ENCODE measurements at regions not wholly inside any gene's neighbourhood (a gene's known extent, or its start where the extent isn't known, plus 50 kb on each side); places are given as distances from the start of the nearest gene placed in this dataset.
"Not testable (repeated sequence)": the region's sequence is repeated elsewhere in the genome, so short reads cannot be mapped to it uniquely, and the experiment has no call there.

DNA sequence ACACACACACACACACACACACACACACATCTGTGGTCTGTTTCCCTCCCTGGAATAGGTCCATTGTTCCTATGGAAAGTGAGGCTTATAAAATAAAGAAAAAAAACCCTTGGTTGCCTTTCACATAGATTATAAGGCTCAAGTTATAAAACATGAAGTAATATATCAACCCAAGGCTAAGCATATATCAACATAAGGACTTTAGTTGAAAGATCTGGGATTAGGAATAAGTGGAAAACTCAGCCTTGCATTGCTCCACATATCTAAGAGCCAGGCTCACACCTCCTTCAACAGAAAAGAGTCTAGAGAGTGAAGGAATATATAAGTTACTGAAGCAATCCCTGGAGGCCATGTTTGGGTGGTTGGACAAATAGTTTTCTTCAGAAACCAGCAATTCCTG is 235.0 kb downstream of the SUCLG1 start:
- no peak for DNase-seq (ENCODE audit: low read depth in 2 of 3, low spot score in 2 of 3)

DNA sequence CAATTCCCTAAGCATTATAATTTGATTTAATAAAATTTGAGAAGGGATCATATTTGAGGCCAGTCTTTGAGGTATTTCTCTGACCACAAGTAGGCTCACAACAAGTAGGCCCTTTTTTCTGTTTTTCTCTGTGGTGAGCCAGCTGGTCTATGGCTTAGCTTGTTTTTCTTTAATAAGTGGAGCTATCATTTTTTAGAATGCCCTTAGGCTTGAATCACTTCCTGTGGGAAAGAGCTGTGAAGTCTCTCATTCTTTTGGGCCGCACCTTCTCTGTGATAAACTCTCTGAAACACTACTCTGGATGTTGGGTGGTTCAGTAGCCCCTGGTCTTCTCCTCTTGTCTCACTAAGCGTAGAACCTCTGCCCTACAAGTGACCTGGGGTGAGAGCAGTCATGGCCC is 235.9 kb downstream of the SUCLG1 start:
- DNase-seq (ENCODE audit: low read depth in 2 of 3, low spot score in 2 of 3) = no peak

DNA sequence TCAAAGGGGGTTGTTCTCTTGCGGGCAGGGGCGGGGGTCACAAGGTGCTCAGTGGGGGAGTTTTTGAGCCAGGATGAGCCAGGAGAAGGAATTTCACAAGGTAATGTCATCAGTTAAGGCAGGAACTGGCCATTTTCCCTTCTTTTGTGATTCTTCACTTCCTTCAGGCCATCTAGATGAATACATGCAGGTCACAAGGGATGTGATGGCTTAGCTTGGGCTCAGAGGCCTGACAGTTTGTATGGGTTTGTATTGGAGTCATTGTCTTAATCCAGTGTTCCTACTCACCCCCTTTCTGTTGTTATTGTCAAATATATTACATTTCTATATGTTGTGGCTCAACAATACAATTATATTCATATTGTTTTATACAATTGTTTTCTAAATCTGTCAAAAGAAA is 238.0 kb downstream of the SUCLG1 start:
- DNase-seq (ENCODE audit: low read depth in 2 of 3, low spot score in 2 of 3) = not testable (repeated sequence)

DNA sequence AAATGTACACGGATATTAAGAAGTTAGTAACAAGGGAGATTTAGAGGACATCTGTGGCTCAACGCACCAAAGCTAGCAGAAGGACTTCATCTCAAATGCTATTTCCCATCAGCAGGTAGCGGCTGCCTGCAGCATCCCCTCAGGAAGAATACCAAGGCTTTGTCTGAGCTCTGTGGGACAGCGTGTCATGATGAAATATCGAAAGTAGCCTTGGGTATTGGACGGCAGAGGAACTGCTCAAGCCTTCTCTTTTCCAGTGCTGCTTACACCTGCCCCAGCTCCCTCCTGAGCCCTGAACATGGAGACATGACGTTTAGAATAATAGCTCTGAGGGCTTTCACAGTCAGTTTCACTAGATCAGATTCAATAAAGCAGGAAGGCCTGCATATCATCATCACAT is 241.6 kb downstream of the SUCLG1 start:
- DNase-seq (ENCODE audit: low read depth in 2 of 3, low spot score in 2 of 3) = no peak

DNA sequence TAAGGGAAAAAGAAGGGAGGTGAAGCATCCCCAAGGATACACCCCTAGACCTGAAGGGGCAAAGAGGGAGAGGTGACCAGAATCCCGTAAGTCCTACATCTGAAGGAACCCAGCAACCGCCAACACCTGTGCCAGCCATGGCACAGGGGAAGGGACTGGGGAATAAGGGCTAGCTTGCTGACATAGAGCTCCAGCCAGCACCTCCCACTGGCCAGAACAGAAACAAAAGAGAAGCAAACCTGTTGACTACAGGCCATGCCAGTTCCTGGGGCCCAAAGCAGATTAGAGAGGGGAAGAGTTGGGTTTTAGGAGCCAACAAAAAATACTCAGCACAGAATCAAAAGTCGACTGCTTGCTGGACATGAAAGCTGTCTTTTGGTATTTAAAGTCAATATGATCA is 244.6 kb downstream of the SUCLG1 start:
- no peak for DNase-seq (ENCODE audit: low read depth in 2 of 3, low spot score in 2 of 3)

DNA sequence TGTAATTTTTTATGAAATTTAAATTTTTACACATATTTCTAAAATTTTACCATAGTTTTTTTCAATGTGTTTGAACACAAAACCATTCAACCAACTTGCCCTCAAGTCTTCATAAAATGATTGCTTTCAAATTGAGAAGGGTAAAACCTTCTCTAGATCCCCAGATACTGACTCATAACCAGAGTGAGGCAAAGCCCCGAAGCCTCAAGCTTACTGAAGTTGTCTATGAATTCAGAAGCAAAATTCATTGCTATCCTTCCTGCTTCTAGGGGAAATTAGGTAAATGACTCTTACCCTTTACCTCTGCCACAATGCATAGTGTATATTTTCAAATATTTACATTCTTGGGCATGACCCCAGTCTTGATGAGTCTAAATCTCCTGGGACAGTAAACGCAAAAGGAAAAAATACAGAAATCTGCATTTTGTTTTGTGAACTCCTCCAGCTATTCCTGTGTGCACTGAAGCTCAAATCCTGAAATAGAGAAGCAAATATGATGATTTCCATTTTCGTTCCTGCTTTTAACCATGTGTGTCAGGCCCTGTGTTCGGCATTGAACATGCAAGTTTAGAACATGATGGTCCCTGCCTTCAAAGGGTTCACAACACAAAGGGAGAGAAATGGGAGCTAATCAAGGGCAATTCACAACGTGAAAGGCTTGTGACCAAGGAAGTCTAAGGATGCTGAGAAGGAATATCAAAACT is 246.3 kb downstream of the SUCLG1 start:
- no peak for DNase-seq (ENCODE audit: low read depth in 2 of 3, low spot score in 2 of 3)

DNA sequence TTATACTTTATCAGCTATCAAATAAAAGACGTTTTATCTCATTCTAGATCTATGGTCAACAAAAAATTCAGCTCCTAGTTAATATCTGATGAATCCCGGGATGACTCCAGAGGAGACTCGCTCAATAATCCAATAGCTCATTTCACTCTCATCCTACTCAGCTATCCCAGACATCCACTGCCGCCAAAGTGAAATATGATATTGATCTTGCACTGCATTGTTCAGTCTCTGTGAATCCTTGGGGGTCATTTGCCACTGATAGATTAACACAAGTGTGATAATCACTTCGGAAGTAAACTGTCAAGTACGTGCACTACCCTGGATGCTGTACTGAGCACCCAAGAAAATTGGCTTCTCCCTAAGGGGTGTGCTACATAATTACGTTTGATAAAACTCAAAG is 249.1 kb downstream of the SUCLG1 start:
- DNase-seq (ENCODE audit: low read depth in 2 of 3, low spot score in 2 of 3) = no peak

DNA sequence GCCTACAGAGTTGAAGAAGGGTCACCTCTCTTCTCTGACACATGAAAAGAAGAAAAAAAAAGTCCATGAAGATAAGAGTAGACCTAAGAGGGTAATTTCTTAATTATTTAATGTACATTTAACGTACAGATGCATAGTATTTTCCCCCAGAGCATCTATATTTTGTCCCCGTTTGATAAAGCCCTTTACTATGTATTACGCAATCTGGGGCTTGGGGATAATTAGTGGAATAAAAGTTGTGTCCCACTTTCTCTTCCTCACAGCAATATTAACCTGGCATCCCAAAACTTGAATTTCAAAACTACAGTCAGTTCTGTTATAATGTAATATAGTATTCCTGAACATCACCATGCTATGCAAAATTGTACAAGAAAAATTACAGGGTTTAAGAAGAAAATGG is 254.1 kb downstream of the SUCLG1 start:
- DNase-seq (ENCODE audit: low read depth in 2 of 3, low spot score in 2 of 3) = no peak

DNA sequence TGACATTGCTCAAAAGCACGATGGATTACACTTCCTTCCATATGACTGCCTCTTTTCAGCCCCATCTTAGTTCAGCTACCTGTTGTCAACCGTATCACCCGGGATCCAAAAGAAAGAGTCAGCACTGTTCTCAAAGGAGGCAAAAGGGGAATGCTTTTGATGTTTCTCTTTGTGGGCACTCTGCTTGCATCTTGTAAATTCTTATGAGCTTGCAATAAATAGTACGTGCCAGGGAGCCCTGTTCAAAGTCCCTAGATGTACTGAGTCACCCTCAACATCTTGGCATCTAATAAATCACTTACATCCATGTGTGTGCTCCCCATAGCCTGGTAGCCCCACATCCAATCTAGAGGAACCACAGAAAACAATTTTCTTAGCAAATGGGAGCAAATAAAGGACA is 256.9 kb downstream of the SUCLG1 start:
- no peak for DNase-seq (ENCODE audit: low read depth in 2 of 3, low spot score in 2 of 3)

DNA sequence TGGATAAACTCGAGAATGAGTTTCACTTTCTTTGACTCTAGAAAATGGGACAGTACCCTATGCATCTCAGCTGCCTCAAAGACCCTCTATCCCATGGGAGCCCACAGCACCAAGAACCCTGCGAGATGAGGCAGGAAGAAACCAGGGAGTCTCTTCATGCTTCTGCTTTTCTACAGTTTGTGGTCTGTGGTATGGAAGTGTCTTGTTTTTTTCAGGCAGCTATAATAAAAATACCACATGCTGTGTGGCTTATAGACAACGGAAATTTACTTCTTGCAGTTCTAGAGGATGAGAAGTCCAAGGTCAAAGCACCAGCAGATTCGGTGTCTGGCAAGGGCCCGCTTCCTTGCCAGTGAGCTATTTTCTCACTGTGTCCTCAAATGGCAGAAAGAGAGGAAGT is 257.9 kb downstream of the SUCLG1 start:
- peak in 1 of 3 donors; percentile 27 for DNase-seq (ENCODE audit: low read depth in 2 of 3, low spot score in 2 of 3)

DNA sequence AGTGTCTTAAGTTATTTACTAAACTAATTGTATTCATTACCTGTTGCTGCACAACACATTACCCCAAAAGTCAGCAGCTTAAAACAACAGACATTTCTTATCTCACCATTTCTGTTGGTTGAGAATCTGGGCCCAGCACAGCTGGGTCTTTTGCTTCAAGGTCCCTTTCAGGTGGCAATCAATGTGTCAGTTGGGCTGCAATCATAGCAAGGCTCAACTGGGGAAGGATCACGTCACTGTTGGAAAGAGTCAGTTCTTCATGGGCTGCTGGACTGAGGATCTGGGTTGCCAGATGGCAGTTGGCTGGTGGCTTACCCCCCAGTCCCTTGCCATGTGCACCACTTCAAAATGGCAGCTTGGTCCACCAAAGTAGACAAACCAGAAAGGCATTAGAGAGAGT is 261.2 kb downstream of the SUCLG1 start:
- DNase-seq (ENCODE audit: low read depth in 2 of 3, low spot score in 2 of 3) = no peak

DNA sequence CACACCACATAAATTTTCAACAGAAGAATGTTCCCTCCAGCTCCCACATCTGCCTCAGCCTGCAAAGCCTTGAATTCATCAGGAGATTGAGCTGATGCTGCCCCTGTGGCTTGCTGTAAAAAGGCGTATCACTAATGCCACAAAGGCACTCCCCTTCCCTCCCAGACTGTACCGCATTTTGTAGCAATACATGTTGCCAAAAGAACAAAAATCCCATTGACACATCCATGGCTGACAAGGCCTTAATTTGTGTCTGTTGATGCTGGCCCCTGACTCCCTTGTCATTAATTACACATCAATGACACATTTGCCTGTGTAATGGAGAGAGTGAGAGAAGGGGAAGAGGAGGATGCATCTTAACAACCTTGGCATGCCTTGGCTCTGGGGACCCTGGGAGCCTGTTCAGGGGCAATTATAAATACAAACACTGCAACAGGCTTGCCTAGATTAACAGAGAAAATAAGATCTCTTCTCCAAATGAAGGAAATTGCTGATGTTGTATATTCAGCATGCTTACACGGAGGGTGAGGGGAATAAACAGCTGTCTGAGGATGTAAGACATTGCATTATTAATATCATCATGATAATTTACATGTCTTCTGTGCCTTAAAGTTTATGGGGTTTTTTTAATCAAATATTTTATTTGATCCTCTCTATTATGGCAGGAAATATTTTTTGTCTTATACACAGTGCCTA is 264.0 kb downstream of the SUCLG1 start:
- no peak for DNase-seq (ENCODE audit: low read depth in 2 of 3, low spot score in 2 of 3)

DNA sequence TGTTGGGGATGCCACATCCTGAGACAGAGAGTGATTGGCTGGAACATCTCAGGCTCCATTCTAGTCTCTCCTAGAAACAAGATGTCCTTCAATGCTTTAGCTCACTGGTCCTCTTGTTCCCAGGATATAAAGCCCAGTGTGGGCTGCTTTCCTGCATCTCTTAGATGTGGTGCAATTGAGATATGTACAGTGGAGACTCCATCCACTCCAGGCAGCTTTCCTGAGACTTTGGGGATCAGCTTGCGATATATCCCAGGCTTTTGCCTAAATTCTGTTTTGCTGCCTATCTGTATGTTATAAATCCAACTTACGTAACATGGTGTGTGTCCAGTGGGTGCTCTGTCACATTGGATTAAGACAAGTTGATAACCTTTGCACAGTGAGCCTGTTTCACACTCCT is 264.9 kb downstream of the SUCLG1 start:
- DNase-seq (ENCODE audit: low read depth in 2 of 3, low spot score in 2 of 3) = no peak

DNA sequence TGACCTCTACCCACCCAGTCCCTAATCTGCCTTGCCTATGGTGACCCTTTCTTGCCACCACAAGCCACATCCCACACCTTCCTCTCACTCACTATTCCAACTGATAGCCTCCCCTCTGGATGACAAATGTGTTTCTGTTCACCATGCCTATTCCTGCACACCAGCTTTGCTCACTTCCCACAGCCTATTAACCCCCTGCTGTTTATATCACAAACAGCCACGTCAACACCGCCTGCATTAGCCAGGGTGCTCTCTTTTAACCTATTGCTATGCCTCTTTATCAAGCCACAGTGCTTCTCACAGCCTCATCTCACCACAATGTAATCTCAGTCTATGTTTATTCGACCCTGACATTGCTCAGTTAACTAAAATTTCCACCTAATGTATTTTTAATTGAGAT is 271.8 kb downstream of the SUCLG1 start:
- DNase-seq (ENCODE audit: low read depth in 2 of 3, low spot score in 2 of 3) = no peak

DNA sequence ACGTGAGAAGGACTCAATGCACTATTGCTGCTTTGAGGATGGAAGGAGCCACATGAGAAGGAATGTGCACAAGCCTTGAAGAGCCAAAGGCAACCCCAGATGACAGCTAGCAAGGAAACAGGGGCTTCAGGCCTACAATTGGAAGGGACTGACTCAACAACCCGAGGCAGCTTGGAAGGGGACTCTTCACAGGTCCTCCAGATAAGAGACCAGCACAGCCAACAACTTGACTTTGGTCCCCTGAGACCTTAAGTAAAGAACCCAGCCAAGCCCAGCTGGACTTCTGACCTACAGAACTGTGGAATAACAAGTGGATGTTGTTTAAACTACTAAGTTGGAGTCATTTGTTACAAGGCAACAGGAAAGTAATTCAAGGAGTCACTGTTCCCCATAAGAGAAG is 277.2 kb downstream of the SUCLG1 start:
- DNase-seq (ENCODE audit: low read depth in 2 of 3, low spot score in 2 of 3) = no peak

DNA sequence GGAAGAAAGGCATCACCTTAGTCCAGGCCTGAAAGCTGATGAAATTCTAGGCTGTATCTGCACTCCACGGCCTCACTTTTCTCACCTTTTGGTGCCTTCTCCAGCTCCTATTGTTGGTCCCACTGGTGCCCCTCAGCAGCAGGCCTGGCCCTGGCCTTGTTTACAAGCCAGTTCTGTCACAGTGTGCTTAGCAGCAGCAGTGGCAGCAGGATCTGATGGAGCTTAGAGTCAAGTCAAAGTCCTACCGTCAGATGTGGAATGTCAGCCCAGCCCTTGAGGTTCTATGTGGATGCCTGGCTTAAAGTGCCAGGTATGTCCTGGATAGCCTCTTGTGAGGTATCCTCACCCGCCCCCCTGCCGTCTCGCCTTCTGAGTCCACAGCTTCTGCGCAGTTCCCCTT is 281.3 kb downstream of the SUCLG1 start:
- no peak for DNase-seq (ENCODE audit: low read depth in 2 of 3, low spot score in 2 of 3)

DNA sequence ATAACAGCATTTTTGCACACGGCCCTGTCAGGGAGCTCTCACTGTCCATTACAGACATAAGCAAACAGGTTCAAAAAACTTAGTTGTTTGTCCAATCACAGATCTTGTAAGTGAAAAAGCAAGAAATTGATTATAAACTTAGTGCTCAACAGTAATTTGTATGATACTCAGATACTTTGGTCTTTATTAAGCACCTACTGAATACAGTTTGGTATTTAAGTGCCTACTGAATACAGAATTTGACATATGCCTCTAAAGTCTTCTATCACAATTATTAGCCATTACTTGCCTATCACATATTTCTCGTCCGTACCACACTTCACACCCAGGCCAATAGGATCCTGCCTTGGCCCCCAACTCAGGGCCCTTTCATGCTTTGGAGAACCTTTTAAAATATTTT is 283.1 kb downstream of the SUCLG1 start:
- no peak for DNase-seq (ENCODE audit: low read depth in 2 of 3, low spot score in 2 of 3)

DNA sequence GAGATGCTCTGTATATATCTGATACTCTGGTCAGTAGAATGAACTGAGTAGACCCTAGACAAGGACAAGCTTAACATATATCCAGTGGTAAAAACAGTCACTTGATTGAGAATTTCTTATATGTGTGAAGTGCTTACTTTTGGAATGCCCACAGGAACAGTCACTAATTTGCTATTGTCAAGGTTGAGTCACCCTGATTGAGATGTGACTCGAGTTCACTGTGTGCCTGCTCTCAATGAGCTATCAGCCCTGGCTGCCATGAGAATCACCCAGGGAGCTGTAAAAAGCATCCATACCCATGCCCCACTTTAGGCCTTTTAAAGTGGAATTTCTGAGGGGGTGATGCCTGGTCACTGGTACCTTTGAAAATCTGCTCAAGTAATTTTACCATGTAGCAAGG is 283.7 kb downstream of the SUCLG1 start:
- DNase-seq (ENCODE audit: low read depth in 2 of 3, low spot score in 2 of 3) = no peak

DNA sequence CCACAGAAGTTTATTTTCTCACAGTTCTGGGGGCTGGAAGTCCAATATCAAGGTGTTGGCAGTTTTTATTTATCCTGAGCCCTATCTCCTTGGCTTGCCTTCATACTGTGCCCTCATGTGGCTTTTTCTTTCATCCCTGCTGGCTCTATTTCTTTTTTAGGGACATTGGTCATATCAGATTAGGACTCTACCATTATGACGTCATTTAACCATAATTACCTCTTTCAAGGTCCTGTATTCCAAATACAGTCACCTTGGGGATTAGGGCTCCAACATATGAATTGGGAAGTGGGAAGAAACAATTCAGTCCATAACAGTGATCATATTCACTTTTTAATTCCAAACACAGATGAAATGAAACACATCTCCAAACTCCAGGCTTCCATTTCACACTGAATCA is 286.0 kb downstream of the SUCLG1 start:
- no peak for DNase-seq (ENCODE audit: low read depth in 2 of 3, low spot score in 2 of 3)

DNA sequence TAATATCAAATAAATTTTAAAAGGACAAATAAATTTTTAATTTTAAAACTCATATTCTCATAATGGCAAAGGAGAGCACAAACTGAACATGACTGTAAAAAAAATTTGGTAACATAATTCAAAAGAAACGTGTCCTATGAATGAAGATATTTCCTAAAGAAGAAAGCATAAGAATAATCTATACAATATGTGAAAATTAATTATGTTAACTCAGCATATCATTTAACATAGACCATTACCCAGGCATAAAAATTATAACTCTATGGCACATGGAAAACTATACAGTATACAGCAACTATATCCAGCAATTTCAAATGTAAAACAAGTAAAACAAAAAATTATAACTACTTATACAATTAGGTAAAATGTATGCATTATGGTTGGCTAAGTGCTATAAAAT is 288.1 kb downstream of the SUCLG1 start:
- DNase-seq (ENCODE audit: low read depth in 2 of 3, low spot score in 2 of 3) = no peak

DNA sequence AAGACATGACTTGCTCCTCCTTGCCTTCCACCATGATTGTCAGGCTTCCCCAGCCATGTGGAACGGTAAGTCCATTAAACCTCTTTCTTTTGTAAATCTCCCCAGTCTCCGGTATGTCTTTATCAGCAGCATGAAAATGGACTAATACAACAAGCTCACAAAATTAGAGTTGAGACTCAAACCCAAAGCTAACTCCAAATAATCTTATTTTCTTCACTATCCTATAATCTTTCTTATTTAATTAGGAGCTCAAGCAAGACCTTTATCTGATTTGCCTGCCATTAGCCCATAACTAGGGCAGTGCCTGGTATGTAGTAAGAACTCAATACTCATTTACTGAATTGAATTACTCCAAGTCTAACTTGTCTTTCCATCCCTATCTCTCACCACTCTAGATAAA is 289.2 kb downstream of the SUCLG1 start:
- no peak for DNase-seq (ENCODE audit: low read depth in 2 of 3, low spot score in 2 of 3)

DNA sequence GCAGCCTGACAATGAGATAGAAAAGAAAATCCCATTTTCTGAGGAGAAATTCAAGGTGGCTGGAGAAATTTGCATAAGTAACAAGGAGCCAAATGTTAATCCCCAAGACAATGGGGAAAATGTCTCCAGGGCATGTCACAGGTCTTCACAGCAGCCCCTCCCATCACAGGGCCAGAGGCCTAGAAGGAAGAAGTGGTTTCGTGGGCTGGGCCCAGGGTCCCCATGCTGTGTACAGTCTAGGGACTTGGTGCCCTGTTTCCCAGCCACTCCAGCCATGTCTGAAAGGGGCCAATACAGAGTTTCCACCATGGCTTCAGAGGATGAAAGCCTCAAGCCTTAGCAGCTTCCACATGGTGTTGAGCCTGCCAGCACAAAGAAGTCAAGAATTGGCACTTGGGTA is 290.5 kb downstream of the SUCLG1 start:
- not testable (repeated sequence) for DNase-seq (ENCODE audit: low read depth in 2 of 3, low spot score in 2 of 3)

DNA sequence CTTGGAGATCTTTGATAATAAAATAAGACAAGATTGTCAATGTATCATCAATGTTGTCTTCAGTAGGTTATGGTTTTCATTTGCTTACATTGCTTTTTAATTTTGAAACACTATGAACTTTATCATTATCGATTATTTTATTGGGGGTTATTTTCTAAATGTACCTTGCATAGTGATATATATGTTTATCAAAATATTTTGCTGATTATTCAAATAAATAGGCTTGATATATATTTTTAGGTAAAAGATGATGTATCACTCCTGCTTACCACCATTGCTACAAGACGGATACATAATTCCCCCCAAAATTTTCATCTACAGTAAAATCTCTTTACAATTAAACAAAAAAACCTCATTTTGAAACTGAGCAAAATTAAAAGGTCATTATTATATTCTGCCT is 293.8 kb downstream of the SUCLG1 start:
- no peak for DNase-seq (ENCODE audit: low read depth in 2 of 3, low spot score in 2 of 3)
